ENCODE measurements at regions not wholly inside any gene's neighbourhood (a gene's known extent, or its start where the extent isn't known, plus 50 kb on each side); places are given as distances from the start of the nearest gene placed in this dataset.

DNA sequence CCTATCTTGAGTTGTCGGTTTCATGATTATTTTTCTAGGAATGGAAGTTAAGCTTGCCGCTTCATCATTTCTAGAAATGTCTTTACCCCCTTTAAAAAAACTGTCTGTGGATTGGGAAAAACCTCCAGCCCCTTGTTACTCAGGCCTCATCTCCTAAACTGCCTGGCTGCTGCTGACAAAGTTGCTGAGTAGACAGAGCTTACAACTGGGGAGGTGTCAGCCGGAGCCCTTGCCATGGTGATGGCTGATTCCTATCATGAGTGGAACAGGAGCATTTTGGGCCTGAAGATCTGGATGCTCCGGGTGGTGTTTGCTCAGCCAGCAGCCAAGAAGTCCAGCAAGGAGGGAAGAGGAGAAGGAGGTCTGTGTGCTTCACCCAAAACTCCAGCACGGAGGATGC is 243.3 kb downstream of the ENGASE start:
- H3K27me3 ChIP-seq (ENCODE audit: control insufficient read depth, extremely low read depth, insufficient read depth, low read length) = peaks cover 27% of the 10 kb centered on the region
- DNase-seq (ENCODE audit: low read depth, low spot score) (no peak), FAIRE-seq (no peak)
- dilution Hi-C loops (cut with MboI; ENCODE audit: extremely low pct_ligation_motif_present, low sequenced_read_pairs) = no loop called here
- no peaks in the 10 kb centered on the region for H3K9me1 ChIP-seq (ENCODE audit: control insufficient read depth, extremely low read depth, insufficient read depth, low read length)
- H3K79me2 ChIP-seq (ENCODE audit: control insufficient read depth, insufficient read depth, low read length) = no peaks in the 10 kb centered on the region
- no peaks in the 10 kb centered on the region for H3K4me1 ChIP-seq (ENCODE audit: control insufficient read depth, extremely low read depth, insufficient read depth, low read length)
- no peak overlapping the region for H3K9ac ChIP-seq (ENCODE audit: control insufficient read depth, extremely low read depth, insufficient read depth, low read length)
- no peak overlapping the region for H2AFZ ChIP-seq (ENCODE audit: control insufficient read depth, low read length)
- H3K9me3 ChIP-seq (ENCODE audit: control insufficient read depth, low read depth, low read length) = no peaks in the 10 kb centered on the region
- TF ChIP-seq, protein P1, sequence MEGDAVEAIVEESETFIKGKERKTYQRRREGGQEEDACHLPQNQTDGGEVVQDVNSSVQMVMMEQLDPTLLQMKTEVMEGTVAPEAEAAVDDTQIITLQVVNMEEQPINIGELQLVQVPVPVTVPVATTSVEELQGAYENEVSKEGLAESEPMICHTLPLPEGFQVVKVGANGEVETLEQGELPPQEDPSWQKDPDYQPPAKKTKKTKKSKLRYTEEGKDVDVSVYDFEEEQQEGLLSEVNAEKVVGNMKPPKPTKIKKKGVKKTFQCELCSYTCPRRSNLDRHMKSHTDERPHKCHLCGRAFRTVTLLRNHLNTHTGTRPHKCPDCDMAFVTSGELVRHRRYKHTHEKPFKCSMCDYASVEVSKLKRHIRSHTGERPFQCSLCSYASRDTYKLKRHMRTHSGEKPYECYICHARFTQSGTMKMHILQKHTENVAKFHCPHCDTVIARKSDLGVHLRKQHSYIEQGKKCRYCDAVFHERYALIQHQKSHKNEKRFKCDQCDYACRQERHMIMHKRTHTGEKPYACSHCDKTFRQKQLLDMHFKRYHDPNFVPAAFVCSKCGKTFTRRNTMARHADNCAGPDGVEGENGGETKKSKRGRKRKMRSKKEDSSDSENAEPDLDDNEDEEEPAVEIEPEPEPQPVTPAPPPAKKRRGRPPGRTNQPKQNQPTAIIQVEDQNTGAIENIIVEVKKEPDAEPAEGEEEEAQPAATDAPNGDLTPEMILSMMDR (optimal IDR thresholded peaks at IDR 0.05 in 1 of 3, IDR thresholded peaks at IDR 0.05 in 1 of 3, conservative IDR thresholded peaks at IDR 0.05 in 1 of 3; ENCODE audit: extremely low read depth in 1 of 3, insufficient read depth in 2 of 3, low read length in 3 of 3) = no peak
- no peak for TF ChIP-seq EZH2 (IDR thresholded peaks at IDR 0.05; ENCODE audit: low read length)
- no peak overlapping the region for H3K27ac ChIP-seq (ENCODE audit: control insufficient read depth, insufficient read depth, low read length)
- no peaks in the 10 kb centered on the region for H3K36me3 ChIP-seq (ENCODE audit: control insufficient read depth in 2 of 2, extremely low read depth in 1 of 2, insufficient read depth in 2 of 2, low read length in 2 of 2)
- H3K4me2 ChIP-seq (ENCODE audit: control insufficient read depth, extremely low read depth, insufficient read depth, low read depth, low read length) = no peak overlapping the region
- H3K4me3 ChIP-seq (ENCODE audit: control insufficient read depth in 2 of 3, extremely low read depth in 1 of 3, insufficient read depth in 2 of 3, low read depth in 1 of 3, low read length in 3 of 3) = no peak overlapping the region
- no peaks in the 10 kb centered on the region for H4K20me1 ChIP-seq (ENCODE audit: control insufficient read depth, extremely low read depth, insufficient read depth, low read length)

DNA sequence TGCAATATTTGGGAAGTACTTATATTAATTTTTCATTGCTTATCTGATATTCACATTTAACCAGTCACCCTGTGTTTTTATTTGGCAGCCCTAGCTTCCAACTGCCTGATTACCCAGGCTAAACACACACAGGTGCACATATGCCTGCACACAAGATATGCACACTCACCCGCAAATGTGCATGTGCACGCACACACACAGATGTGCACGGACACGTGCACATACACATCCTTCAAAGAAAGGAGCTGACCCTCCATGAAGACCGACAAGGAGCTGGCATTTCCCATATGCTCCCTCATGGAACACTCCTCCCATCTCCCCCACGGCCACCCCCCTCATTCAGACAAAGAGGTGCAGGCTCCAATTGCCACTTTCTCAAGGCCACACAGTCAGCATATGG is 242.2 kb downstream of the ENGASE start:
- H3K27ac ChIP-seq (ENCODE audit: control insufficient read depth, insufficient read depth, low read length) = no peak overlapping the region
- no peaks in the 10 kb centered on the region for H3K79me2 ChIP-seq (ENCODE audit: control insufficient read depth, insufficient read depth, low read length)
- H3K9ac ChIP-seq (ENCODE audit: control insufficient read depth, extremely low read depth, insufficient read depth, low read length) = no peak overlapping the region
- no peak overlapping the region for H3K4me2 ChIP-seq (ENCODE audit: control insufficient read depth, extremely low read depth, insufficient read depth, low read depth, low read length)
- no peak overlapping the region for H2AFZ ChIP-seq (ENCODE audit: control insufficient read depth, low read length)
- H3K27me3 ChIP-seq (ENCODE audit: control insufficient read depth, extremely low read depth, insufficient read depth, low read length) = peaks cover 21% of the 10 kb centered on the region
- FAIRE-seq = no peak
- H3K36me3 ChIP-seq (ENCODE audit: control insufficient read depth in 2 of 2, extremely low read depth in 1 of 2, insufficient read depth in 2 of 2, low read length in 2 of 2) = no peaks in the 10 kb centered on the region
- H3K4me3 ChIP-seq (ENCODE audit: control insufficient read depth in 2 of 3, extremely low read depth in 1 of 3, insufficient read depth in 2 of 3, low read depth in 1 of 3, low read length in 3 of 3) = no peak overlapping the region
- H3K9me1 ChIP-seq (ENCODE audit: control insufficient read depth, extremely low read depth, insufficient read depth, low read length) = no peaks in the 10 kb centered on the region
- no peak for TF ChIP-seq EZH2 (IDR thresholded peaks at IDR 0.05; ENCODE audit: low read length)
- TF ChIP-seq, protein P1 (optimal IDR thresholded peaks at IDR 0.05 in 1 of 3, IDR thresholded peaks at IDR 0.05 in 1 of 3, conservative IDR thresholded peaks at IDR 0.05 in 1 of 3; ENCODE audit: extremely low read depth in 1 of 3, insufficient read depth in 2 of 3, low read length in 3 of 3) = no peak
- H3K9me3 ChIP-seq (ENCODE audit: control insufficient read depth, low read depth, low read length) = no peaks in the 10 kb centered on the region
- no peak for DNase-seq (ENCODE audit: low read depth, low spot score)
- H3K4me1 ChIP-seq (ENCODE audit: control insufficient read depth, extremely low read depth, insufficient read depth, low read length) = no peaks in the 10 kb centered on the region
- dilution Hi-C loops (cut with MboI; ENCODE audit: extremely low pct_ligation_motif_present, low sequenced_read_pairs) = no loop called here
- no peaks in the 10 kb centered on the region for H4K20me1 ChIP-seq (ENCODE audit: control insufficient read depth, extremely low read depth, insufficient read depth, low read length)

Data from keratinocyte (primary cell).